ENCODE measurements at regions not wholly inside any gene's neighbourhood (a gene's known extent, or its start where the extent isn't known, plus 50 kb on each side); places are given as distances from the start of the nearest gene placed in this dataset.

DNA sequence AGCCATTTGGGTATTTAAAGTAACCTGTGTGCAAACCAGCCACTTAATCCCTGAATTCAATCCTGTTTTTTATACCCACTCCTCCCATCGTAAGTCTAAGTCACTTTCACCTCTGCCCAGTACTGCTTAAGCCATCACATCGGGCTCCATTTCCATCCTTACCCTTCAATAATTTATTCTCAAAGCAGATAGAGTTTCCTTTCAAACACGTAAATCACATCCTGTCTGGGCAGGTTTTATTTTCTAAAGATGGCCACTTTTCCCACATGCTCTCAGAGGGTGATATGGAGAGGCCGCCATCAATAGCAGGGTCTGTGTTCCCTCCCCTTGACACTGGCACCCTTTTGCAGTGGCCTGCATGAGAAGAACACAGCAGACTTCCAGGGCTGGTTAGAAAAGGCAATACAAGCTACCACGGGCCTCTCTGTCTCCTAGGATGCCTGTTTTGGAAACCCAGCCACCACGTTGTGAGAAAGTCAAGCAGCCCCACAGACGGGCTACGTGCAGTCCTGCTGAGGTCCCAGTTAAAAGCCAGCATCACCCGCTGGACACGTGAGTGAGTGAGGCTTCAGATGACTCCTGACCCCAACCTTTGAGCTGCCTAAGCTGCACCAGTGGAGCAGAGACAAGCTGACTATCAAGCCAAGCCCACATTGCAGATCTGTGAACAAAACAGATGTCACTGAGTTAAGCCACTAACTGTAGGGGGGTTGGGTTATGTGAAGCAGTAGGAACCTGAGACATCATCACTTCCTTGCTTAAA is 241.8 kb upstream of the SLCO3A1 start:
- TF ChIP-seq, protein P1, sequence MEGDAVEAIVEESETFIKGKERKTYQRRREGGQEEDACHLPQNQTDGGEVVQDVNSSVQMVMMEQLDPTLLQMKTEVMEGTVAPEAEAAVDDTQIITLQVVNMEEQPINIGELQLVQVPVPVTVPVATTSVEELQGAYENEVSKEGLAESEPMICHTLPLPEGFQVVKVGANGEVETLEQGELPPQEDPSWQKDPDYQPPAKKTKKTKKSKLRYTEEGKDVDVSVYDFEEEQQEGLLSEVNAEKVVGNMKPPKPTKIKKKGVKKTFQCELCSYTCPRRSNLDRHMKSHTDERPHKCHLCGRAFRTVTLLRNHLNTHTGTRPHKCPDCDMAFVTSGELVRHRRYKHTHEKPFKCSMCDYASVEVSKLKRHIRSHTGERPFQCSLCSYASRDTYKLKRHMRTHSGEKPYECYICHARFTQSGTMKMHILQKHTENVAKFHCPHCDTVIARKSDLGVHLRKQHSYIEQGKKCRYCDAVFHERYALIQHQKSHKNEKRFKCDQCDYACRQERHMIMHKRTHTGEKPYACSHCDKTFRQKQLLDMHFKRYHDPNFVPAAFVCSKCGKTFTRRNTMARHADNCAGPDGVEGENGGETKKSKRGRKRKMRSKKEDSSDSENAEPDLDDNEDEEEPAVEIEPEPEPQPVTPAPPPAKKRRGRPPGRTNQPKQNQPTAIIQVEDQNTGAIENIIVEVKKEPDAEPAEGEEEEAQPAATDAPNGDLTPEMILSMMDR (IDR thresholded peaks at IDR 0.05), result no peak
- TF ChIP-seq POLR2AphosphoS5 (IDR thresholded peaks at IDR 0.05; ENCODE audit: low read depth, low read length) (no peak), TAF1 (IDR thresholded peaks at IDR 0.05; ENCODE audit: borderline replicate concordance, low read depth, low read length) (no peak), EP300 (IDR thresholded peaks at IDR 0.05; ENCODE audit: borderline replicate concordance in 1 of 2, low read depth in 1 of 2, low read length in 1 of 2) (no peak), SMC3 (IDR thresholded peaks at IDR 0.05; ENCODE audit: low read depth, low read length) (no peak), YY1 (IDR thresholded peaks at IDR 0.05; ENCODE audit: low read depth) (no peak), EZH2phosphoT487 (IDR thresholded peaks at IDR 0.05; ENCODE audit: borderline replicate concordance, low read depth) (no peak)
- TF ChIP-seq, protein P2, sequence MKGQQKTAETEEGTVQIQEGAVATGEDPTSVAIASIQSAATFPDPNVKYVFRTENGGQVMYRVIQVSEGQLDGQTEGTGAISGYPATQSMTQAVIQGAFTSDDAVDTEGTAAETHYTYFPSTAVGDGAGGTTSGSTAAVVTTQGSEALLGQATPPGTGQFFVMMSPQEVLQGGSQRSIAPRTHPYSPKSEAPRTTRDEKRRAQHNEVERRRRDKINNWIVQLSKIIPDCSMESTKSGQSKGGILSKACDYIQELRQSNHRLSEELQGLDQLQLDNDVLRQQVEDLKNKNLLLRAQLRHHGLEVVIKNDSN (IDR thresholded peaks at IDR 0.05; ENCODE audit: borderline replicate concordance, low read depth), result no peak
- TF ChIP-seq, protein P3, sequence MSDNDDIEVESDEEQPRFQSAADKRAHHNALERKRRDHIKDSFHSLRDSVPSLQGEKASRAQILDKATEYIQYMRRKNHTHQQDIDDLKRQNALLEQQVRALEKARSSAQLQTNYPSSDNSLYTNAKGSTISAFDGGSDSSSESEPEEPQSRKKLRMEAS (IDR thresholded peaks at IDR 0.05; ENCODE audit: low read depth), result no peak
- TF ChIP-seq, protein P4, sequence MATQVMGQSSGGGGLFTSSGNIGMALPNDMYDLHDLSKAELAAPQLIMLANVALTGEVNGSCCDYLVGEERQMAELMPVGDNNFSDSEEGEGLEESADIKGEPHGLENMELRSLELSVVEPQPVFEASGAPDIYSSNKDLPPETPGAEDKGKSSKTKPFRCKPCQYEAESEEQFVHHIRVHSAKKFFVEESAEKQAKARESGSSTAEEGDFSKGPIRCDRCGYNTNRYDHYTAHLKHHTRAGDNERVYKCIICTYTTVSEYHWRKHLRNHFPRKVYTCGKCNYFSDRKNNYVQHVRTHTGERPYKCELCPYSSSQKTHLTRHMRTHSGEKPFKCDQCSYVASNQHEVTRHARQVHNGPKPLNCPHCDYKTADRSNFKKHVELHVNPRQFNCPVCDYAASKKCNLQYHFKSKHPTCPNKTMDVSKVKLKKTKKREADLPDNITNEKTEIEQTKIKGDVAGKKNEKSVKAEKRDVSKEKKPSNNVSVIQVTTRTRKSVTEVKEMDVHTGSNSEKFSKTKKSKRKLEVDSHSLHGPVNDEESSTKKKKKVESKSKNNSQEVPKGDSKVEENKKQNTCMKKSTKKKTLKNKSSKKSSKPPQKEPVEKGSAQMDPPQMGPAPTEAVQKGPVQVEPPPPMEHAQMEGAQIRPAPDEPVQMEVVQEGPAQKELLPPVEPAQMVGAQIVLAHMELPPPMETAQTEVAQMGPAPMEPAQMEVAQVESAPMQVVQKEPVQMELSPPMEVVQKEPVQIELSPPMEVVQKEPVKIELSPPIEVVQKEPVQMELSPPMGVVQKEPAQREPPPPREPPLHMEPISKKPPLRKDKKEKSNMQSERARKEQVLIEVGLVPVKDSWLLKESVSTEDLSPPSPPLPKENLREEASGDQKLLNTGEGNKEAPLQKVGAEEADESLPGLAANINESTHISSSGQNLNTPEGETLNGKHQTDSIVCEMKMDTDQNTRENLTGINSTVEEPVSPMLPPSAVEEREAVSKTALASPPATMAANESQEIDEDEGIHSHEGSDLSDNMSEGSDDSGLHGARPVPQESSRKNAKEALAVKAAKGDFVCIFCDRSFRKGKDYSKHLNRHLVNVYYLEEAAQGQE (IDR thresholded peaks at IDR 0.05; ENCODE audit: low read depth, low read length), result no peak
- TF ChIP-seq, protein P5, sequence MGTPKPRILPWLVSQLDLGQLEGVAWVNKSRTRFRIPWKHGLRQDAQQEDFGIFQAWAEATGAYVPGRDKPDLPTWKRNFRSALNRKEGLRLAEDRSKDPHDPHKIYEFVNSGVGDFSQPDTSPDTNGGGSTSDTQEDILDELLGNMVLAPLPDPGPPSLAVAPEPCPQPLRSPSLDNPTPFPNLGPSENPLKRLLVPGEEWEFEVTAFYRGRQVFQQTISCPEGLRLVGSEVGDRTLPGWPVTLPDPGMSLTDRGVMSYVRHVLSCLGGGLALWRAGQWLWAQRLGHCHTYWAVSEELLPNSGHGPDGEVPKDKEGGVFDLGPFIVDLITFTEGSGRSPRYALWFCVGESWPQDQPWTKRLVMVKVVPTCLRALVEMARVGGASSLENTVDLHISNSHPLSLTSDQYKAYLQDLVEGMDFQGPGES (IDR thresholded peaks at IDR 0.05; ENCODE audit: low read depth, low read length), result no peak
